CD4-positive, alpha-beta memory T cell (primary cell): ENCODE measurements at regions not wholly inside any gene's neighbourhood (a gene's known extent, or its start where the extent isn't known, plus 50 kb on each side); places are given as distances from the start of the nearest gene placed in this dataset.
"Not testable (repeated sequence)": the region's sequence is repeated elsewhere in the genome, so short reads cannot be mapped to it uniquely, and the experiment has no call there.

Source experiments
- CTCF ChIA-PET: fragments of 350-600 bp; sonication (Branson Sonifier 250); formaldehyde crosslinking; loops from one replicate; lab custom pipeline; 2021; ENCODE audit warnings: inconsistent platforms; ENCODE audit not compliant: partially characterized antibody; lab: Charles Lee
- POLR2A ChIA-PET: fragments of 350-600 bp; sonication (Branson Sonifier 250); formaldehyde crosslinking; loops from one replicate; lab custom pipeline; 2021; ENCODE audit not compliant: partially characterized antibody; lab: Charles Lee
- DNase-seq, 5 donors: peaks; one replicate each; pipeline versions ENCODE4 v3.0.0 to v3.0.0-alpha.2; 2020 to 2022; ENCODE audit warnings: mixed read lengths in 1 of 5
- H3K27ac ChIP-seq: one replicate; pipeline ENCODE4 v1.7.0; 2013; ENCODE audit warnings: low read depth, low read length
- H3K27me3 ChIP-seq: 2 replicates; pipeline ENCODE4 v1.7.0; 2013; ENCODE audit warnings: mild to moderate bottlenecking, low read length, moderate library complexity; ENCODE audit not compliant: insufficient read depth
- H3K36me3 ChIP-seq: 2 replicates; pipeline ENCODE4 v1.7.0; 2013; ENCODE audit warnings: mild to moderate bottlenecking, low read length, moderate library complexity; ENCODE audit not compliant: insufficient read depth
- H3K4me1 ChIP-seq: 2 replicates; pipeline ENCODE4 v1.7.0; 2013; ENCODE audit warnings: mild to moderate bottlenecking, low read length, moderate library complexity; ENCODE audit not compliant: insufficient read depth
- H3K4me3 ChIP-seq, 2 donors: one replicate each; pipeline ENCODE4 v1.7.0; 2013; ENCODE audit warnings: low read length in 2 of 2, mild to moderate bottlenecking in 1 of 2
- H3K9me3 ChIP-seq, 2 donors: one replicate each; pipeline ENCODE4 v1.7.0; 2013; ENCODE audit warnings: low read length in 2 of 2, control low read depth in 1 of 2; ENCODE audit not compliant: control insufficient read depth in 1 of 2
- H3K27ac Mint-ChIP-seq, 7 donors: one replicate each; pipeline ENCODE4 v1.8.0; 2020 to 2021; ENCODE audit warnings: mixed read lengths in 7 of 7, mild to moderate bottlenecking in 6 of 7, inconsistent platforms in 3 of 7, moderate library complexity in 3 of 7
- H3K27me3 Mint-ChIP-seq, 2 donors: one replicate each; pipeline ENCODE4 v1.8.0; 2020 to 2021; ENCODE audit warnings: mixed read lengths in 2 of 2
- H3K36me3 Mint-ChIP-seq, 2 donors: one replicate each; pipeline ENCODE4 v1.8.0; 2020 to 2021; ENCODE audit warnings: mixed read lengths in 2 of 2, inconsistent platforms in 1 of 2, mild to moderate bottlenecking in 1 of 2
- H3K4me1 Mint-ChIP-seq, 4 donors: one replicate each; pipeline ENCODE4 v1.8.0; 2020 to 2021; ENCODE audit warnings: mixed read lengths in 4 of 4, mild to moderate bottlenecking in 1 of 4
- H3K4me3 Mint-ChIP-seq, 8 donors: one replicate each; pipeline ENCODE4 v1.8.0; 2020 to 2021; ENCODE audit warnings: mixed read lengths in 8 of 8, mild to moderate bottlenecking in 7 of 8, moderate library complexity in 6 of 8, inconsistent platforms in 3 of 8
- H3K9me3 Mint-ChIP-seq, 8 donors: one replicate each; pipeline ENCODE4 v1.8.0; 2020 to 2021; ENCODE audit warnings: mixed read lengths in 8 of 8, mild to moderate bottlenecking in 5 of 8, inconsistent platforms in 3 of 8, moderate library complexity in 1 of 8
- intact Hi-C: fragments of 100-400 bp; cut with micrococcal nuclease; formaldehyde crosslinking; loops from one replicate; pipeline ENCODE4 v1.15.1; 2023

GRCh38 chr5:18736736-18737135, 1102.5 kb downstream of the TAF11L14 start:
- Mint-ChIP-seq H3K4me1 (peaks cover 27 to 61% (median 42%) of the 10 kb centered on the region in 4 donors), H3K36me3 (peaks cover 38 to 45% of the 10 kb centered on the region in 2 donors), H3K27ac (peak overlapping the region in 1 of 7 donors; percentile 25)
- CTCF ChIA-PET, H3K9me3 Mint-ChIP-seq, H3K27me3 ChIP-seq, DNase-seq, H3K36me3 ChIP-seq, H3K9me3 ChIP-seq, H3K4me3 Mint-ChIP-seq, intact Hi-C loops, H3K27me3 Mint-ChIP-seq, H3K27ac ChIP-seq, POLR2A ChIA-PET, H3K4me3 ChIP-seq: not testable (repeated sequence)
- peaks cover 30% of the 10 kb centered on the region for H3K4me1 ChIP-seq

- Mint-ChIP-seq H3K4me1 (peaks cover 40 to 81% (median 62%) of the 10 kb centered on the region in 4 donors), H3K27ac (peak overlapping the region in 3 of 7 donors; percentile 10 to 77 (median 16)), H3K9me3 (no peaks in the 10 kb centered on the region), H3K27me3 (no peaks in the 10 kb centered on the region), H3K4me3 (peak overlapping the region in 7 of 8 donors; percentile 10 to 78 (median 50)), H3K36me3 (peaks cover 26 to 31% of the 10 kb centered on the region in 2 donors)
- CTCF ChIA-PET = interaction anchor here (0.7 kb wide), 1 partner anchor 9 kb away, joined by 4 read pairs; no protein-coding TSS in a partner anchor
- Histone ChIP-seq H3K4me3 (no peak overlapping the region), H3K9me3 (no peaks in the 10 kb centered on the region), H3K27ac (no peak overlapping the region), H3K27me3 (no peaks in the 10 kb centered on the region), H3K36me3 (no peaks in the 10 kb centered on the region), H3K4me1 (peaks cover 60% of the 10 kb centered on the region)
- POLR2A ChIA-PET = no interaction called here
- no peak for DNase-seq
- intact Hi-C loops = no loop called here
These were observed 1106.0 kb downstream of the TAF11L14 start for GRCh38 chr5:18740301-18740700.

DNA sequence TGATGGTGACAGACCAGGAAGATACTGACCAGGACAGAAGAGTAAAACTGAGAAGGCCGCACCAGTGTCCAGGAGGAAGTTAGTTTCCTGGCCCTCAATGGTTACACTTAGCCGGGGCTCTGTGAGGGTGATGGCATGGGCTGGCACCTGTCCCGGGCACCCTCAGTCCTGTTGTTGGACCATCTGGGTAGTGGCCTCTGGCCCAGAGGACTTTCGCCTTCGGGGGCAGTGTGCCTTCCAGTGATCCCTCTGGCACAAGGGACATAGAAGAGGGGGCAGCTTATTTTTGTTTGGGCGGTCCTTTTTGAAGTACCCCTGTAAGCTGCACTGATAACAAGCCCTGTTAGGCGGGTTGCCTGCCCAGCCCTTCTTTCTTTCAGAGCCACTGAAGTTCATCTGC, 1108.6 kb downstream of the TAF11L14 start:
- Mint-ChIP-seq H3K9me3 (no peaks in the 10 kb centered on the region), H3K27ac (peak overlapping the region in 4 of 7 donors; percentile 4 to 84 (median 64)), H3K4me3 (peak overlapping the region in 6 of 8 donors; percentile 40 to 81 (median 59)), H3K4me1 (peaks cover 46 to 87% (median 60%) of the 10 kb centered on the region in 4 donors), H3K27me3 (no peaks in the 10 kb centered on the region), H3K36me3 (peaks cover 21 to 30% of the 10 kb centered on the region in 2 donors)
- DNase-seq = no peak
- H3K36me3 ChIP-seq = no peaks in the 10 kb centered on the region
- H3K4me1 ChIP-seq = peaks cover 66% of the 10 kb centered on the region
- no peak overlapping the region for H3K27ac ChIP-seq
- no peaks in the 10 kb centered on the region for H3K9me3 ChIP-seq
- ChIA-PET POLR2A (no interaction called here), CTCF (no interaction called here)
- intact Hi-C loops = no loop called here
- H3K27me3 ChIP-seq = no peaks in the 10 kb centered on the region
- H3K4me3 ChIP-seq = no peak overlapping the region

GRCh38 chr5:18744441-18744840, 1110.2 kb downstream of the TAF11L14 start:
- Histone ChIP-seq H3K27me3 (no peaks in the 10 kb centered on the region), H3K27ac (peak overlapping the region; percentile 69), H3K36me3 (no peaks in the 10 kb centered on the region), H3K4me3 (peak overlapping the region; percentile 61 to 92), H3K9me3 (no peaks in the 10 kb centered on the region), H3K4me1 (peaks cover 59% of the 10 kb centered on the region)
- intact Hi-C loops = no loop called here
- no peaks in the 10 kb centered on the region for H3K27me3 Mint-ChIP-seq
- peaks cover 36 to 82% (median 49%) of the 10 kb centered on the region in 4 donors for H3K4me1 Mint-ChIP-seq
- H3K4me3 Mint-ChIP-seq = peak overlapping the region; percentile 92 to 97 (median 94)
- DNase-seq = peak in 3 of 5 donors; percentile 5 to 41 (median 10)
- peak overlapping the region; percentile 91 to 99 (median 96) for H3K27ac Mint-ChIP-seq
- H3K9me3 Mint-ChIP-seq = no peaks in the 10 kb centered on the region
- H3K36me3 Mint-ChIP-seq = peaks cover 15 to 24% of the 10 kb centered on the region in 2 donors
- ChIA-PET CTCF (interaction anchor here (0.8 to 1.1 kb wide), 2 partner anchors 45 to 47 kb away, joined by 3 read pairs; no protein-coding TSS in a partner anchor), POLR2A (interaction anchor here (1.9 kb wide), 1 partner anchor 9 kb away, joined by 4 read pairs; no protein-coding TSS in a partner anchor)

DNA sequence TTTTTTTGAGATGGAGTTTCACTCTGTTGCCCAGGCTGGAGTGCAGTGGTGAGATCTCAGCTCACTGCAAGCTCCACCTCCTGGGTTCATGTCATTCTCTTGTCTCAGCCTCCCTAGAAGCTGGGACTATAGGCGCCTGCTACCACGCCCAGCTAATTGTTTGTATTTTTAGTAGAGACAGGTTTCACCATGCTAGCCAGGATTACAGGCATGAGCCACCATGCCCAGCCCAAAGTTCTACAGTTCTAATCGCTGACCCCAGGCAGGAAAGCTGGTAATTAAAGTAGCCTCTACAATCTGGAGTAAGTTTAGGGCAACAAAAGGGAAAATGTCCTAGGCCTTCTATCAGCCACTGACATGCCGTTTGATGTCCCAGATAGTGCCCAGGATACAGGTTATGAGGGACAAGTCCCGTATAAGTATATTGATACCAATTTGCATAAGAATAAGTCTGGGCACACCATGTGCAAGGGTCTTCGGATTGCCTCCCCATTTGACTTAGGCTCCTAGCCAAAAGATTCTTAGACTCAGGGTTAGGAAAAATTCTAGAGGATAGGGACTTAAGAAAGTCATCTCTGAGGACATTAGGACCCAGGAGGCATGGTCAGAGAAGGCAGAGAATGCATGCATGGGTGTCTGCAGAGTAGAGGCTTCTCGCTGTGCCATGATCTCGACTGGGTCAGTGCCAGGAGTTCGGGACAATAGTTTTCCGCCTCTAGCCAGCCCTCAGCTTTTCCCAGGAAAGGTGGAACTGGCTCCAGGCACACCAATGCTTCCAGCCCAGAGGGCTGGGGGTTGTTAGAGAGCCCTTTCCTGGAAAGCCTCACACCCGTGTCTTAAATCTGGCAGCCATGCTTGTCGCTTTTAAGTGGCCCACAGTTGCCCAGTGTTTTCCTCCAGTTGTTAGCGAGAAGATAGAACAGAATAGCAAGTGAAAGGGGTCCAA, 1111.1 kb downstream of the TAF11L14 start:
- DNase-seq = peak; percentile 29 to 45 (median 40)
- H3K4me3 ChIP-seq = peak overlapping the region; percentile 61 to 92
- Mint-ChIP-seq H3K27ac (peak overlapping the region; percentile 91 to 99 (median 96)), H3K36me3 (peaks cover 13 to 24% of the 10 kb centered on the region in 2 donors), H3K4me3 (peak overlapping the region; percentile 92 to 97 (median 94)), H3K4me1 (peaks cover 34 to 75% (median 44%) of the 10 kb centered on the region in 4 donors), H3K9me3 (no peaks in the 10 kb centered on the region), H3K27me3 (no peaks in the 10 kb centered on the region)
- CTCF ChIA-PET = interaction anchor here (0.8 to 1.1 kb wide), 3 partner anchors 46 to 47 kb away, joined by 3 read pairs; no protein-coding TSS in a partner anchor
- POLR2A ChIA-PET = interaction anchor here (1.0 to 1.9 kb wide), 2 partner anchors 9 to 18 kb away, joined by 3 to 4 read pairs; no protein-coding TSS in a partner anchor
- H3K27me3 ChIP-seq = no peaks in the 10 kb centered on the region
- no peaks in the 10 kb centered on the region for H3K9me3 ChIP-seq
- intact Hi-C loops = no loop called here
- no peaks in the 10 kb centered on the region for H3K36me3 ChIP-seq
- peaks cover 52% of the 10 kb centered on the region for H3K4me1 ChIP-seq
- H3K27ac ChIP-seq = peak overlapping the region; percentile 69

DNA sequence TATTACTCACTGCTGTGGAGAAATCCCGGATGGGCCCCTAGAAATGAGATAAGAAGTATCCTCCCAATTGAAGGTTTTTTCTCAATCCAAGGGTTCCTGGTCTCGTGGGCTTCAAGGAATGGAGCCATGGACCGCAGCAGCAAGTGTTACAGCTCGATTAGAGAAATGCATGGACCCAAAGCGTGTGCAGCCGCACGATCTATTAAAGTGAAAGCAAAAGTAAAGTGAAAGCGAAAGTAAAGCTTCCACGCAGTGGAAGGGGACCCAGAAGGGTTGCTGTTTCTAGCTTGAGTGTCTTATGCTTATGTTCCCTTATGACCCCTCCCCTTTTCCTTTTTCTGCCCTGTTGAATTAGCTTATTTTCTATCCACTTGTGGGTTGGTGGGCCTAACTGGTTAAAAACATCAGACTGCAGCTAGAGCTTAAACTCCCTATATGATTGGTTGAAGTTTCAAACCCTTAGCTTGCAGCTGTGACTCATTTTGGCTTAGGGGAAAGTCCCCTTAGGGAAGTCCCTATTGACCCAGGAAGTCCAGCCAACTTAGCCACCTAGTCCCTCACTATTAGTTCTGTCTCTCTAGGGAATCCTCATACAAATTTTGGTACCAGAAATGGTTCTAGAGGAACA, 1111.8 kb downstream of the TAF11L14 start:
- peaks cover 27 to 67% (median 37%) of the 10 kb centered on the region in 4 donors for H3K4me1 Mint-ChIP-seq
- no peaks in the 10 kb centered on the region for H3K9me3 Mint-ChIP-seq
- ChIA-PET CTCF (interaction anchor here (1.1 kb wide), 1 partner anchor 48 kb away, joined by 3 read pairs; no protein-coding TSS in a partner anchor), POLR2A (interaction anchor here (0.8 to 1.9 kb wide), 3 partner anchors 10 to 20 kb away, joined by 3 to 4 read pairs (median 3); no protein-coding TSS in a partner anchor)
- H3K4me3 Mint-ChIP-seq = peak overlapping the region; percentile 92 to 97 (median 94)
- H3K4me1 ChIP-seq = peaks cover 45% of the 10 kb centered on the region
- intact Hi-C loops = no loop called here
- H3K36me3 Mint-ChIP-seq = peaks cover 11 to 21% of the 10 kb centered on the region in 2 donors
- H3K4me3 ChIP-seq = peak overlapping the region; percentile 61 to 92
- H3K27me3 ChIP-seq = no peaks in the 10 kb centered on the region
- no peaks in the 10 kb centered on the region for H3K9me3 ChIP-seq
- no peaks in the 10 kb centered on the region for H3K36me3 ChIP-seq
- peak overlapping the region; percentile 91 to 99 (median 96) for H3K27ac Mint-ChIP-seq
- H3K27me3 Mint-ChIP-seq = no peaks in the 10 kb centered on the region
- peak overlapping the region; percentile 69 for H3K27ac ChIP-seq
- DNase-seq = peak; percentile 68 to 74 (median 70)
